ENCODE measurements at regions not wholly inside any gene's neighbourhood (a gene's known extent, or its start where the extent isn't known, plus 50 kb on each side); places are given as distances from the start of the nearest gene placed in this dataset.
A peak's percentile ranks its signal among the peaks of the same experiment; 100 is the strongest.

DNA sequence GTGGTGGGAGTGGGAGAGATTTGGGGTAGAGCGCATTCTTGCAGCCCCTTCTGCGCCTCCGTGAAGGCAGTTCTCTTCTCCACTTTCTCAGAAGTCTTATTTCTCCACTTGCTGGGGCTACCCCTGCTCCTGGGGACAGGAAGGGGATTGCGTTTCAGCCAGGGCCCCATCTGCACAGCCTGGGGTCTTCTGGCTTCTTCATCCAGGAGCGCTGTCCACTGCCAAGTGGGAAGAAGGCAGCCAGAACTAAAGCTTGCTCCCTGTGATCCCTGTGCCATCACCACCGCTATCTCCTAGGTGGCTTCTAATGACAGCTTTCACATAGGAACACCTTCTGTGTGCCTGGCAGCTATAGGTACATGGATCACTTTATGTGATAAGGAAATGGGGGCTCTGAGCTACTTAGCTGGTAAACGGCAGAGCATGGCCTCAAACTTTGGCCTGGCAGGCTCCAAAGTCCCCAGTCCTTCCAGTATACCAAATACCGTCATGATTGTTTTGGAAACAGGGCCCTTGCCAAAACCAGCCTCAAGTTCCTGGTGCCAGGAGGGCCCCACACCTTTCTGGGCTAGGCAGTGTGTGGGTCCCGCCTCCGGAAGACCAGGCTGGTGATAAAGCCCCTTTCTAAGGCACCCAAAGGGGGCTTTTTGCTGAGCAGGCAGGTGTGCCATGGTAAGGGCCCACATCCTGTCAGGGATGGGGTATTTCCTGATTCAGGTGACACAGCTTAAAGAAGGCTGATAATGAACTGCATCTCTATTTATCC lies 60.4 kb upstream of the PAX6 start:
- Histone ChIP-seq H3K4me1 (no peaks in the 10 kb centered on the region), H3K27ac (no peak overlapping the region), H3K27me3 (no peaks in the 10 kb centered on the region), H3K4me3 (no peak overlapping the region), H3K36me3 (no peaks in the 10 kb centered on the region), H3K9me3 (no peaks in the 10 kb centered on the region)
- DNase-seq (ENCODE audit: low spot score): no peak
- TF ChIP-seq, protein P1, sequence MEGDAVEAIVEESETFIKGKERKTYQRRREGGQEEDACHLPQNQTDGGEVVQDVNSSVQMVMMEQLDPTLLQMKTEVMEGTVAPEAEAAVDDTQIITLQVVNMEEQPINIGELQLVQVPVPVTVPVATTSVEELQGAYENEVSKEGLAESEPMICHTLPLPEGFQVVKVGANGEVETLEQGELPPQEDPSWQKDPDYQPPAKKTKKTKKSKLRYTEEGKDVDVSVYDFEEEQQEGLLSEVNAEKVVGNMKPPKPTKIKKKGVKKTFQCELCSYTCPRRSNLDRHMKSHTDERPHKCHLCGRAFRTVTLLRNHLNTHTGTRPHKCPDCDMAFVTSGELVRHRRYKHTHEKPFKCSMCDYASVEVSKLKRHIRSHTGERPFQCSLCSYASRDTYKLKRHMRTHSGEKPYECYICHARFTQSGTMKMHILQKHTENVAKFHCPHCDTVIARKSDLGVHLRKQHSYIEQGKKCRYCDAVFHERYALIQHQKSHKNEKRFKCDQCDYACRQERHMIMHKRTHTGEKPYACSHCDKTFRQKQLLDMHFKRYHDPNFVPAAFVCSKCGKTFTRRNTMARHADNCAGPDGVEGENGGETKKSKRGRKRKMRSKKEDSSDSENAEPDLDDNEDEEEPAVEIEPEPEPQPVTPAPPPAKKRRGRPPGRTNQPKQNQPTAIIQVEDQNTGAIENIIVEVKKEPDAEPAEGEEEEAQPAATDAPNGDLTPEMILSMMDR (IDR thresholded peaks at IDR 0.05): no peak

GRCh38 chr11:31870609-31871309 lies 59.6 kb upstream of the PAX6 start:
- Histone ChIP-seq H3K4me3 (no peak overlapping the region), H3K4me1 (no peaks in the 10 kb centered on the region), H3K36me3 (no peaks in the 10 kb centered on the region), H3K27me3 (no peaks in the 10 kb centered on the region), H3K27ac (no peak overlapping the region), H3K9me3 (no peaks in the 10 kb centered on the region)
- no peak for DNase-seq (ENCODE audit: low spot score)
- TF ChIP-seq, protein P1 (IDR thresholded peaks at IDR 0.05): peak; percentile 56 to 73

DNA sequence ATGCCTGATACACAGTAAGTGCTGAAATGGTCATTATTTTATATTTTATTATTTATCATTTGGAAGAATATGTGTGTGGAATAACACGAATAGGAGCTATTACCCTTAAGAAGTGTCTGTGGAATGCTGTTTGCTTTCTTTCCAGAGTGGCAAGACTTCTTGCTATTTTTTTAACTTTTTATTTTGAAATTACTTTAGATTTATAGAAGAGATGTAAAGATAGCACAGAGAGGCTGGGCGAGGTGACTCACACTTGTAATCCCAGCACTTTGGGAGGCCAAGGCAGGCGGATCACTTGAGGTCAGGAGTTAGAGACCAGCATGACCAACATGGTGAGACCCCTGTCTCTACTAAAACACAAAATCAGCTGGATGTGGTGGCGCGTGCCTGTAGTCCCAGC lies 58.9 kb upstream of the PAX6 start:
- H3K27ac ChIP-seq: no peak overlapping the region
- no peaks in the 10 kb centered on the region for H3K36me3 ChIP-seq
- TF ChIP-seq, protein P1 (IDR thresholded peaks at IDR 0.05): no peak
- no peak for DNase-seq (ENCODE audit: low spot score)
- H3K27me3 ChIP-seq: peaks cover 0 to 5% of the 10 kb centered on the region in 2 donors
- H3K4me1 ChIP-seq: no peaks in the 10 kb centered on the region
- no peak overlapping the region for H3K4me3 ChIP-seq
- H3K9me3 ChIP-seq: no peaks in the 10 kb centered on the region

GRCh38 chr11:31865606-31866300 lies 54.6 kb upstream of the PAX6 start:
- H3K4me1 ChIP-seq: no peaks in the 10 kb centered on the region
- TF ChIP-seq, protein P1 (IDR thresholded peaks at IDR 0.05): no peak
- no peaks in the 10 kb centered on the region for H3K36me3 ChIP-seq
- no peak for DNase-seq (ENCODE audit: low spot score)
- no peak overlapping the region for H3K27ac ChIP-seq
- no peak overlapping the region for H3K4me3 ChIP-seq
- peaks cover 0 to 8% of the 10 kb centered on the region in 2 donors for H3K27me3 ChIP-seq
- no peaks in the 10 kb centered on the region for H3K9me3 ChIP-seq

DNA sequence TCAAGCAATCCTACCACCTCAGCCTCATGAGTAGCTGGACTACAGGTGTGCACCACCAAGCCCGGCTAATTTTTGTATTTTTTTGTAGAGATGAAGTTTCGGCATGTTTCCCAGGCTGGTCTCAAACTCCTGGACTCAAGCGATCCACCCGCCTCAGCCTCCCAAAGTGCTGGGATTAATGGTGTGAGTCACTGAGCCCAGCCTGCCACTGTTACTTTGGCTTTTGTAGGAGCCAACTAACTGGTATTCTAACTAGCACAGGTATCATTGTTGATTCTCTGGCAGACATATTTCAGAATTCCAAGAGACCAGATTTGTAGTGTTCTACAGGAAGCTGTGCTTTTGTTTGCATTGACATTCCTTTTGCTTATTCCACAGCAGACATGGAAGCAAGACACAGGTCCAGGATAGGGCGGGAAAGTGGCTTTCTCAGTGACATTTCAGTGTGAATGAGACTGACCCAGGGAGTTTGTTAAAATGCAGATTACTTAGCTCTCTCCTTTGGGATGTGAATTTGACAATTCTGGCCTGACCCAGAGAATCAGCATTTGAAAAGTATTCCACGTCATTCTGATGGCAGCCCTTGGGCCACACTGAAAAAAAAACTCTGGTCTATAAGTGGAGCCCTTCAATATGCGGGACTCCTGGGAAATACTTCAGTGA lies 52.2 kb upstream of the PAX6 start:
- TF ChIP-seq, protein P1 (IDR thresholded peaks at IDR 0.05): no peak
- Histone ChIP-seq H3K27ac (no peak overlapping the region), H3K9me3 (no peaks in the 10 kb centered on the region), H3K36me3 (no peaks in the 10 kb centered on the region), H3K4me3 (no peak overlapping the region), H3K27me3 (peaks cover 0 to 8% of the 10 kb centered on the region in 2 donors), H3K4me1 (no peaks in the 10 kb centered on the region)
- DNase-seq (ENCODE audit: low spot score): no peak

Data from right atrium auricular region (tissue), 2 donors.